Activated effector memory CD4-positive, alpha-beta T cell treated with Interleukin-2 at 50 U/mL for 16 hours (primary cell): ENCODE measurements at regions not wholly inside any gene's neighbourhood (a gene's known extent, or its start where the extent isn't known, plus 50 kb on each side); places are given as distances from the start of the nearest gene placed in this dataset.

Experiments used
- DNase-seq: peaks from one replicate; pipeline ENCODE4 v3.0.0-alpha.2; 2020

- no peak for DNase-seq
Observed at GRCh38 chr12:111193977-111194702, 174.8 kb downstream of the PHETA1 start.

DNA sequence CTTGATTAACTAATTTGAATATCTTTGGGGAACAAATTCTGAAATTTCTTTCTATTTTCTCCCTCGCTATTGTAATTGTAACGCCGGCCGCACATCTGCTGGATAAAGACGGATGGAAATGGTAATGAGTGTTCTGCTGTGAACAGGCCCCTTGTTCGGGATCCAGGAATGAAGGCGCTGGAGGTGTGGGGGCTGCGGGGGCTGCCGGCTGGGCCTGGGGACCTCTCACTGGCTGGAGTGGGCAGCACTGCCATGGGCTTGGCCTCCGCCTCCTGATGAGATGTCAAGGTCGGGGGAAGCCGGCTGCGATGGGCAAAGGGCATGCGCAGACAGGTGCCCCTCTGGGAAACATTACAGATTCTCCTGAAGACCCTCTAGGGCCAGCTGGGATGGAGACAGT lies 175.4 kb downstream of the PHETA1 start:
- no peak for DNase-seq

GRCh38 chr12:111193067-111193466 lies 175.8 kb downstream of the PHETA1 start:
- no peak for DNase-seq

DNA sequence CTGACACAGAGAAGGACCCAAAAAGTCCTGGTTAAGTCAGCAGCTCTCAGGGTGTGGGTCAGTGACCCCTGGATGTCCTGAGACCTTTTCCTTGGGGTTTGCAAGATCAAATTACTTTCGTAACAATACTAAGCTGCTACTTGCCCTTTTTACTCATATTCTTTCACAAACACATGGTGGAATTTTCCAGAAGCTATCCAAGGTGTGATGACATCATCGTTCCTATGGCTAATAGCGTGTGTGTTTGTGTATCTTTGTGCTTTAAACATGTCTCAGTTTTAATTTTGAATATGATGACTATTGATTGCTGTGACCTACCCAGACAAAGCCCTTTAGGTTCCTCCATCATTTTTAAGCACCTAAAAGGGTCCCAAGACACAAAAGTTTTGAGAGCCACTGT lies 176.2 kb downstream of the PHETA1 start:
- no peak for DNase-seq

DNA sequence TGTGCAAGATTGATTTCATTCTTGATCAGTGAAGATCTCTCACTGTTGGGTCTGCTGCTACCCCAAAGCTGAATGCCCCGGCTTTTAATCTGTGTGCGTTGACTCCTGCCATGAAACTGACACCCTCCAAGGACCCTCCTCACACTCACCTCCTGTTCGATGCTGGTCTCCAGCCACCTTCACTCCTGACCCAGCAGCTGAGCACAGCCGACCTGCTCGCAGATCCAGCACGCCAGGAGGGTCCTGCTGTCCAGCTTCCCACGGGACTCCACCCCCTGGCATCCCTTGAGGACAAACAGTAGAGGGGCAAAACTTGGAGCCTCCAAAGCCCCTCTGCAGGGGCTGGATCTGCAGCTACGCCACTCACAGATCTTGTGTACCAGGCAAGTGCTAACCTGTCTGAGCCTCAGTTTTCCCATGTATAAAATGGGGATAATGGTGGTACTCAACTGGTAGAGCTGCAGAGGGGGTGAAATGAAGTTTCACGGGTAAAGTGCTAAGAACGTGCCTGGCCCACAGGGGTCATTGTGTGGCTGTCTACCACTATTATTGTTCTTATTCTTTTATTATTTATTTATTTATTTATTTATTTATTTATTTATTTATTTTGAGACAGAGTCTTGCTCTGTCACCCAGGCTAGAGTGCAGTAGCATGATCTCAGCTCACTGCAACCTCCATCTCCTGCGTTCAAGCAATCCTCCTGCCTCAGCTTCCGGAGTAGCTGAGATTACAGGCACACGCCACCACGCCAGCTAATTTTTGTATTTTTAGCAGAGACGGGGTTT lies 178.0 kb downstream of the PHETA1 start:
- no peak for DNase-seq

DNA sequence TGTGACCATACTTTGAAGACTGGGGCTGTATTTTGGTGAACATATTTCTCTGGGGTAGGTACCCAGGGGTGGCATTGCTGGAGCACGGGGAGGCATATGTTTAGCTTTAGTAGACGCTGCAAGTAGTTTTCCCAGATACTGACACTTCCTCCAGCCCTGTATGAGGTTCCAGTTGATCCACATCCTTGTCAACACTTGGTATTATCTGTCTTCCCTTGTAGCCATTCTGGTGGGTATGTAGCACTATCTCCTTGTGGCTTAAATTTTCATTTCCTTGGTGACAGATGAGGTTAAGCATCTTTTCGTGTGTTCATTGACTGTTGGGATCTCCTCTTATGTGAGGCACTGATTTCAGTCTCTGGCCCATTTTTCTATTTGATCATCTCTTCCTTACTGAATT lies 179.1 kb downstream of the PHETA1 start:
- DNase-seq: no peak

- no peak for DNase-seq
Observed at GRCh38 chr12:111188436-111188835, 180.5 kb downstream of the PHETA1 start.

- no peak for DNase-seq
Observed at GRCh38 chr12:111186347-111186746, 182.5 kb downstream of the PHETA1 start.

DNA sequence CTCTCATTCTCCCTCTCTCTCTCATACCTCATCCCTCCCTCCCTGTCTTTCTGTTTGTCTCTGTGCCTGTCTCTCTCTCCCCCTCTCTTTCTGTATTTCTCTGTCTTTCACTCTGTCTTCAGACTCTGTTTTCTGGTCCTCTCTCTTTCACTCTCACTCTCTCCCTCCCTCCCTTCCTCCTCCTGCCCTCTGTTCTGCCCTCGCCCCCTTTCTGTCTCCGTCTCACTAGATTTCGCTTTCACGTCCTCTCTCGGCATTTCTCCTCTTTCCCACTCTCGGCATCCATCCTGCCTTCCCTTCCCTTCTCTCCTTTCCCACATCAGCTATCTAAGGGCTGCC lies 183.0 kb downstream of the PHETA1 start:
- DNase-seq: no peak

DNA sequence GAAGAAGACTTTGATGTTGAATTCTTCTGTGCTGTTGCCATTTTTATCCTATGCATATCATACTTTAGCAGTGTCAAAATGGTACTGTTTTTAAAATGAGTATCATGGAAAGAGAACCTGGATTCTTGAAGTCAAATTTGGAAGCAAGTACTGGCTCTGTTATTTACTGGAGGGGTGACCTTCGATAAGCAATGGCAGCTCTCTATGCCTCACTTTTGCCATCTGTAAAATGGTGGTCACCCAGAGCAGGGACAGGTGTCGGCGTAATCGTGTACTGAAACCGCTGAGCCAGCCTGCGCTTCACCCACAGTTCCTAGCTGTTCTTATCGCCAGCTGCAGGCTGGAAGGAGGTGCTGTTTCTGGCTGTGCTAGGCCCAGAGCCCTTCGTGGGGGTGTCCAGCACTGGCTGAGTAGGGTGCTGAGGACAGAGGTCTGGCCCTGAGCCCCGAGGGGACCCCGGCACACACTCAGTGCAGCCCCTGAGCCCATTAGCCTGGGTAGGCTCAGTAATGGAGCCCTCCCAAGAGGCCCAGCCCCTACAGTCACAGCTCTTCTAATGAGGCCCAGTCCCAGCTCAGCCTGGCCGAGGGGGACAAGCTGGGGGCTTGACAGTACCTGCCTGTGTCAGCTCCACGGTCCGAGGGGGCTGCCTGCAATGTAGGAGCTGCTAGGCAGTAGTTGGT lies 183.5 kb downstream of the PHETA1 start:
- DNase-seq: no peak

- DNase-seq: no peak
Observed at GRCh38 chr12:111184161-111184560, 184.7 kb downstream of the PHETA1 start.

DNA sequence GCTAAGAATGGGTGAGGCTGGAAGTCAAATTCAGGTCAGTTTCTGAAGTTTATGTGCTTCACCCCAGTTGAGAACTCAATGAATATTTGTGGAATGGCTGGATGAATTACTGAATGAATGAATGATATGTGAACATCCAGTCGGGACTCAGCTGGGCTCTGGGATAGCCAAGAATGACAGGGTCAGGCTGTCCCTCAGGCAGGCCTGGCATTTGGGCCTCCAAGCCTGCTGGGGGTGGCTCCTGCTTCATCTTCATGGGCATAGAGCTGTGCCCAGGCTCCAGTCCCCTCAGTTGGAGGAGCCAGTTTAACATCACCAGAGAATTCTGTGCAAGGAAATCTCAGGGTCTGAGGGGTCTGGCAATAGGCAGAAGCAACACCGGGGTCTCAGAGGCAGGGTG lies 185.8 kb downstream of the PHETA1 start:
- DNase-seq: no peak

GRCh38 chr12:111182382-111182781 lies 186.5 kb downstream of the PHETA1 start:
- DNase-seq: no peak

DNA sequence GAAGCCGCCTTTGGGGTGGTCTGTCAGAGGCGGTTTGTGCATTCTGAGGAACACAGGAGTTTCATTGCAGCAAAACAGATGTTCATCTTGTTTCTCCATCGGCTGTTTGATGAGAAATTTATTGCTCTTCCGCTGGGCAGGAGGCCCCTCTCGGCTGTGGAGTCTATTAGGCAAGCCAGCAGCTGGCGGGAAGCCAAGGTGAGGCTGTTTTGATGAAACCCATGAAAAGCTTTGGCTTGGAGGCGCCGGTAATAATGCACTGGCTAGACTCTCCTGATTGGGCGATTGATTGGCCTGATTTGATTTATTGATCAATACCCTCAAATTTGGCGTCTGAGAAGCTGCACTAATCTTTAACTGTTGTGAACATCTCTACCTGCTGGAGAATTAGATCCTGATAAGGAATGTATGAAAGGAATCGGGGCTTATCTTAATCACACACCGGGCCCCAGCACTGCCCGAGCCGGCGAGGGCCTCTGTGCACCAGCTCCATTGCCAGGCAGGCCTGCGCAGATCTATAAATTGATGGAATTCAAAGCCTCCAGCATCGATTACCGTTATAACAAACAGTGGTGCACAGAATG lies 187.7 kb downstream of the PHETA1 start:
- no peak for DNase-seq

- no peak for DNase-seq
Observed at GRCh38 chr12:111180426-111181142, 188.3 kb downstream of the PHETA1 start.

DNA sequence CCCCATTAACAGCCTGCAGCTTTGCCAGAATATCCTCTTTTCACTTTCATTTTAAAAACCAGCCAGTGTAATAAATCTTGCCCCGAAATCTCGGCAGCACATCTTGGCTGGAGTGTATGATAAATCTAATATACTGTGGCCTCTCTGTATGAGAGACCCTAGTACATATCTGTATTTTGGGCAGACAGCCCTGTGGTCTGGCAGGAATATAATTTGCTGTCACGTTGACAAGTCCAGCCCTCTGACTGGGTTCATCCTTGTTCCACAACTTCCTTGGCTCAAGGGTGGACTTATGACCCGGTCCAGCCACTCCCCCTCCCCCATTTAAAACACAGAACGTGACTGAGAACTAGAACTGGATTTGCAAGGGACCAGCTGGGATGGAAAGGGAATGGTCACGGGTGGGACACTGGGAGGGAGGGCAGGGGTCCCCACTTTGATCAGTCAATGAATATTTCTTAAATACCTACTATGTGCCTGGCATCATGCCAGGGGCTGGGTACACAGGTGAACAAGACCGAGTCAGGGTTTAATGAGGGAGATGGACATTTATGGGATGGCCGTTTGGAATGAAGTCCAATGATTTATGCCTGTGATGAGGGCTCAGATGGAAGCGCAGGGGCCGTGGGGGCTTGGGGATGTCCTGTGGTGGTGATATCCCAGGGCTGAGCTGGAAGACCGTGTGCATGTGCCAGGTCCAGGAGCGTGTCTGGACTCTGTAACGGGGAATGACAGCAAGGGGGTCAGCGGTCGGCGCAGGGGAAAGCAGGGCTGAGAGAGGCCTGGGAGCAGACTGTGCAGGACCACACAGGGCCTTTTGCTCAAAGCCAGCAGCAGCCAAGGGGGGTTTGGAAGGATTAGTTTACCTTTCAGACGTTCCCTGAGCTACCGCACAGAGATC lies 190.5 kb downstream of the PHETA1 start:
- no peak for DNase-seq

DNA sequence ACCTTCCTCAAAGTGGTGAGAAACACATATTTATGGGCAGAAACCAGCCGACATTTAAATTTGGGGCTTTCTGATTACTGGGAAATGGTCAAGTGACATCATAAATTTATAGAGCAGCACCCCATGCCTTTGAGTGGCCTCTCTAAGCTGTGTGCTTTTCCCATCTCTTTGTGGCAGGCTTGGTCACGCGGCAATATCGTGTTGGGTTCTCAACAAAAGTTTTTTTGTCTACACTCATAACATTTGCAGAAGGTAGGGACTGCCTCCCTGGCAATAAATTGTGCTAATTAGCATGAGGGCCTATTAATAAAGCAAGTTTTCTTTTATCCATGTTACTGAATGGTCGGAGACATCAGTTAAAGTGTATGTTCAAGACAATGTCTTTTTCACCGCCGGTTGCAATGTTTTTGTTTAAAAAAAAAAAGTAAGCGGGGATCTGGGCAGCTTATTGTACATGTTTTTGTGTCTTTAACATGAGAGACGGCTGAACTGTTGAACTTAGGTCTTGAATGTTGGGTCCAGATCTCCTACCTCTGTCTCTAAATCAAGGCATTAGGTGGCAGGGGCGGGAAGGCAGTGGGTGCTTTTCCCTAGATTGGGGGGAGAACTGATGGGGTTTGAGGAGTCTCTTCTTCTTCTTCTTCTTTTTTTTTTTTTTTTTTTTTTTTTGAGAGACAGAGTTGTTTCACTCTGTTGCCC lies 193.3 kb downstream of the PHETA1 start:
- no peak for DNase-seq

GRCh38 chr12:111174961-111175345 lies 193.9 kb downstream of the PHETA1 start:
- no peak for DNase-seq

DNA sequence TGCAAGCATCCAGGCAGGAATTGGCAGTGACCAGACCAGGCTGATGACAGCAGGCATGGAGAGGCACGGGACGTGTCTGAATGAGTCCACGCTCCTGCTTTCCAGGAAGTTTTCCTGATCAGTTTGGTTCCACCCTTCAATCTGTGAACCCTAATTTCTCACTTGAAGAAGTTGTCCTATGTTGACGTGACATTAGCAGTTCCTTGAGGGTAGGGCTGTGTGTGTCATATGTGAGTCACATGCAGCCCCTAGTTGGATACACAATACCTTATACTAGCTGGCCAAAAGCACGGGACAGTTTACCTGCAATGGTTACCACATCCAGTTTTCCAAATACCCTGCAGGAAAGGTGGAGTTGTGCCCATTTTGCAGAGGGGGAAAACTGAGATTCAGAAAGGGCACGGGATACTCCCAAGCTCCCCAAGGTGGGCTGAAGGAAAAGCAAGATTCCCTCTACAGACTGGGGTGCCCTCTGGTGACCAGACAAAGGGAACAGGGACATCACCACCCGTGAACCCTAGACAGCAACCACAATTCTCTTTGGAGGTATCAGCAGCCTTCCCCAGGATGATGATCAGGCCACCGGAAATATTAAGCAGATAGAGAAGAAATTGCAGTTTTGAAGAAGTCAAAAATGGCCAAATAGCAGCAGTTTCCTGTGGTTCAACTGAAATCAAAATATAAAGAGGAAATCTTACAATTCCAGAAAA lies 194.5 kb downstream of the PHETA1 start:
- no peak for DNase-seq

- no peak for DNase-seq
Observed at GRCh38 chr12:111173836-111174235, 195.1 kb downstream of the PHETA1 start.

DNA sequence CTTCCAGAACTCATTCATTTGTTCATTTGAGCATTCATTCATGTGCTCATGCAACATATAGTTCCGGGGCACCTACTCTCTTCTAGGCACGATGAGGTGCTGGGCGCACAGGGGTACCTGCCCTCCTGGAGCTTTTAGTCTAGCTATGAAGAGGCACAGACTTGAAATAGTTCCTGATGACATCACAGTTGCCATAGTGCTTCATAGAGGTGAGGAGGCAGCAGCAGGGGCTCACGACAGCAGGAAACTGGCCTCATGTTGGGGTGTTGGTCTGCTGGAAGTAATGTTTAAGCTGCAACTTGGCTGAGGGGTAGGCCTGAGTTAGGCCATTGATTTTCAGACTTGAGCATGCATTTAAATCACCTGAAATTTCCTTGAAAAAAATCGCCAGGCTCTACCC lies 195.5 kb downstream of the PHETA1 start:
- no peak for DNase-seq
